ENCODE measurements at regions not wholly inside any gene's neighbourhood (a gene's known extent, or its start where the extent isn't known, plus 50 kb on each side); places are given as distances from the start of the nearest gene placed in this dataset.

DNA sequence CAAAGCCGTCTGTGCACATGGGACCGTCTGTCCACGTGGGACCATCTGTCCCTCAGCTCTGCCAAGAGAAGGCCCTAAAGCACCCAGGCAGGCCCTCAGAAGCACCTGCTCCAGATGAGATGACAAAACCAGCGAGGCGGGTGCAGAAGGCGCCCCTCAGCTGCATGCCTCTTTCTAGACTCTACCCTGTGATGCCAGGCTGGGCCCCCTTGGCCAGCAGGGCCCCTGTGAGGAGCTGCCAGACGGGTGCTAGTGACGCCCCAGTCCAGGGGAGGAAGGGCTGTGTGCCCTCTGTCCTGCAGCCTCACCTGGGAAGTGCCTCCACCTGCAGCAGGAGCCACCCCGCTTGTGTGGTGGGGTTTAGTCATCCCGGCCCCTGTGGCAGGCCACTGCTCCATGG, 309.2 kb upstream of the SHH start:
- Histone ChIP-seq H3K4me3 (no peak overlapping the region), H3K4me1 (no peaks in the 10 kb centered on the region), H3K27ac (no peak overlapping the region), H3K9me3 (no peaks in the 10 kb centered on the region), H3K36me3 (no peaks in the 10 kb centered on the region), H3K27me3 (peaks cover 0 to 7% (median 0%) of the 10 kb centered on the region in 7 donors)
- intact Hi-C loops (cut with DNase I) = no loop called here
- WGBS, 2 donors = 82% methylated on average over 10 of the region's 10 CpGs
- TF ChIP-seq, protein P1, sequence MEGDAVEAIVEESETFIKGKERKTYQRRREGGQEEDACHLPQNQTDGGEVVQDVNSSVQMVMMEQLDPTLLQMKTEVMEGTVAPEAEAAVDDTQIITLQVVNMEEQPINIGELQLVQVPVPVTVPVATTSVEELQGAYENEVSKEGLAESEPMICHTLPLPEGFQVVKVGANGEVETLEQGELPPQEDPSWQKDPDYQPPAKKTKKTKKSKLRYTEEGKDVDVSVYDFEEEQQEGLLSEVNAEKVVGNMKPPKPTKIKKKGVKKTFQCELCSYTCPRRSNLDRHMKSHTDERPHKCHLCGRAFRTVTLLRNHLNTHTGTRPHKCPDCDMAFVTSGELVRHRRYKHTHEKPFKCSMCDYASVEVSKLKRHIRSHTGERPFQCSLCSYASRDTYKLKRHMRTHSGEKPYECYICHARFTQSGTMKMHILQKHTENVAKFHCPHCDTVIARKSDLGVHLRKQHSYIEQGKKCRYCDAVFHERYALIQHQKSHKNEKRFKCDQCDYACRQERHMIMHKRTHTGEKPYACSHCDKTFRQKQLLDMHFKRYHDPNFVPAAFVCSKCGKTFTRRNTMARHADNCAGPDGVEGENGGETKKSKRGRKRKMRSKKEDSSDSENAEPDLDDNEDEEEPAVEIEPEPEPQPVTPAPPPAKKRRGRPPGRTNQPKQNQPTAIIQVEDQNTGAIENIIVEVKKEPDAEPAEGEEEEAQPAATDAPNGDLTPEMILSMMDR (IDR thresholded peaks at IDR 0.05) = no peak
- ATAC-seq = peak in 1 of 8 donors; percentile 7
- no peak for DNase-seq

DNA sequence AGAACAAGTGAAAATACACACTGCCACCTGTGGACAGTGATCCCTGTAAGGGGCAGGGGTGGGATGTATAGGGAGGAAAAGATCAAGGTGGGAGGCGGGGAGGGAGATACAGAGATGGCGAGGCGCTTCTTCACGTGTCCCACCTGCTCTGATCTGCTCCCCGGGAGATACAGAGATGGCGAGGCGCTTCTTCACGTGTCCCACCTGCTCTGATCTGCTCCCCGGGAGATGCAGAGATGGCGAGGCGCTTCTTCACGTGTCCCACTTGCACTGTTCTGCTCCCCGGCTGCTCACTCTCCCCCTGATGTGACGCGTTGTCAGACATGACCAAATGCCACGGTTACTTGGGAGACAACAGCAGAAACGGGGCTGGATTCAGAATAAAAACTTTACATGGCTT, 308.3 kb upstream of the SHH start:
- H3K36me3 ChIP-seq = no peaks in the 10 kb centered on the region
- 83 to 89% methylated on average over 17 of the region's 17 CpGs for WGBS, 2 donors
- DNase-seq (no peak), ATAC-seq (no peak)
- TF ChIP-seq, protein P1 (IDR thresholded peaks at IDR 0.05) = no peak
- no peaks in the 10 kb centered on the region for H3K4me1 ChIP-seq
- H3K9me3 ChIP-seq = no peaks in the 10 kb centered on the region
- H3K4me3 ChIP-seq = no peak overlapping the region
- H3K27ac ChIP-seq = no peak overlapping the region
- intact Hi-C loops (cut with DNase I) = no loop called here
- H3K27me3 ChIP-seq = peaks cover 0 to 7% (median 0%) of the 10 kb centered on the region in 7 donors

DNA sequence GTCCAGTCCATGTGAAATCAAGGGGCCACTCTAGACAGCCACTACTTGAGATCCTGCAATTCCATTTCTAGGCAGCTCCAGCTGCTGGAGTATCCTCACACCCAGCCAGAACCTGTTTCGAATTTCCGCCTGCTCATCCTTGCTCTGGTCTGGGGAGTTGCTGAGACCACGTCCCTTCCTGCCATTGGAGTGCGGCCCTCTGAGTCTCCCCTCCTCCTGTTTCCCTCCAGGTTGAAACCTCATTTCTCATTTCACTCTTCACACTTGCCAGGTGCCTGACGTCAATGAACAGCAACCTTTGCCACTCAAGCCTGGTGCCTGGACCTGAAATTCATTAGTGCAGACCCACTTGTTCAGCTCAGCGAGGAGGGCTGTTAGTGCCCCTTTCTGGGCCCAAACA, 307.5 kb upstream of the SHH start:
- Histone ChIP-seq H3K4me3 (no peak overlapping the region), H3K9me3 (no peaks in the 10 kb centered on the region), H3K27ac (no peak overlapping the region), H3K4me1 (no peaks in the 10 kb centered on the region), H3K27me3 (peaks cover 0 to 7% (median 0%) of the 10 kb centered on the region in 7 donors), H3K36me3 (no peaks in the 10 kb centered on the region)
- no peak for DNase-seq
- TF ChIP-seq, protein P1 (IDR thresholded peaks at IDR 0.05) = no peak
- ATAC-seq = no peak
- intact Hi-C loops (cut with DNase I) = no loop called here
- 84 to 86% methylated on average over 6 of the region's 6 CpGs for WGBS, 2 donors

DNA sequence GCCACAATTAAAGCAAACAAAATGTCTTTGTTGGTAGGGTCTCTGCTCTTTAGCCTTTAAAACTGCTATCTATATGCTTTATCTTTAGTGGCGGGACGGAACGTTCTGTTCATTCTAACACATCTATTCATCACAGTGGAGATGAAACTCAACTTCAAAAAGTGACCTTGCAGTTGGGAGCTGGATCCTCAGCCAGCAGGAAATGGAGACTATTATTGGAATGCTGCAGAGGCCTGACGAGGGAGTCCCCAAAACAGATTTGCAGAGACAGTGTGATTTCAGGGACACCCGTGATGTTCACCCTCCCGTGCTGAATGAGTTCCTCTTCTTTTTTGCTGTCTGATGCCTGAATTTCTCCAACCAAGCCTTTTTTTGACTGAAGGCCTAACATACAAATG, 306.0 kb upstream of the SHH start:
- Histone ChIP-seq H3K4me3 (no peak overlapping the region), H3K36me3 (no peaks in the 10 kb centered on the region), H3K9me3 (no peaks in the 10 kb centered on the region), H3K27ac (no peak overlapping the region), H3K27me3 (peaks cover 0 to 13% (median 0%) of the 10 kb centered on the region in 7 donors), H3K4me1 (no peaks in the 10 kb centered on the region)
- intact Hi-C loops (cut with DNase I) = no loop called here
- ATAC-seq (no peak), DNase-seq (no peak)
- WGBS, 2 donors = 62 to 68% methylated on average over 6 of the region's 6 CpGs
- TF ChIP-seq, protein P1 (IDR thresholded peaks at IDR 0.05) = no peak

Measured in heart right ventricle (tissue), 16 donors.